ENCODE measurements at regions not wholly inside any gene's neighbourhood (a gene's known extent, or its start where the extent isn't known, plus 50 kb on each side); places are given as distances from the start of the nearest gene placed in this dataset.

DNA sequence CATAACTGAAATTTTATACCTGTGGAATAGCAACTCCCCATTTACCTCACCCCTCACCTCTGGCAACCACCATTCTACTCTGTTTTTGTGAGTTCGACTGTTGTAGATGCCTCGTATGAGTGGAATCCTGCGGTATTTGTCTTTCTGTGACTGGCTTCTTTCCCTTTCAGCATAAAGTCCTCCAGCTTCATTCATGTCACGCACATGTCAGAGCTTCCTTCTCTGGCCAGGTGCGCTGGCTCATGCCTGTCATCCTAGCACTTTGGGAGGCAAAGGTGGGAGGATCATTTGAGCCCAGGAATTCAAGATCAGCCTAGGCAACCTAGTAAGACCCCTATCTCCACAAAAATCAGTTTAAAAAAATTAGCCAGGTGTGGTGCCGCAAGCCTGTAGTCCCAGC lies 278.4 kb downstream of the PARN start:
- ATAC-seq, result no peak
- DNase-seq, result no peak
- no peak for TF ChIP-seq CTCF (IDR thresholded peaks at IDR 0.05)
- no peaks in the 10 kb centered on the region for H3K9me3 ChIP-seq
- H3K4me3 ChIP-seq, result no peak overlapping the region
- intact Hi-C loops (cut with DNase I, micrococcal nuclease), result no loop called here
- no peaks in the 10 kb centered on the region for H3K4me1 ChIP-seq (ENCODE audit: low read depth)
- H3K36me3 ChIP-seq (ENCODE audit: low read depth), result no peaks in the 10 kb centered on the region

DNA sequence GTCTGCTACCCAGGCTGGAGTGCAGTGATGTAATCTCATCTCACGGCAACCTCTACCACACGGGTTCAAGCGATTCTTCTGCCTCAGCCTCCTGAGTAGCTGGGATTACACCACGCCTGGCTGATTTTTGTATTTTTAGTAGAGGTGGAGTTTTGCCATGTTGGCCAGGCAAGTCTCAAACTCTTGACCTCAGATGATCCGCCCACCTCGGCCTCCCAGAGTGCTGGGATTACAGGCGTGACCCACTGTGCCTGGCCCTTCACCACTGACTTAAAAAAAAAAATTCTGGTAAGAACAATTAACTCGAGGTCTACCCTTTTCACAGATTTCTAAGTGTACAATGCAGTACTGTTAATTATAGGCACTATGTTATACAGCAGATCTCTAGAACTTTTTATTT lies 279.4 kb downstream of the PARN start:
- no peak for ATAC-seq
- Histone ChIP-seq H3K4me3 (no peak overlapping the region), H3K9me3 (no peaks in the 10 kb centered on the region), H3K4me1 (ENCODE audit: low read depth) (no peaks in the 10 kb centered on the region), H3K36me3 (ENCODE audit: low read depth) (no peaks in the 10 kb centered on the region)
- no peak for TF ChIP-seq CTCF (IDR thresholded peaks at IDR 0.05)
- intact Hi-C loops (cut with DNase I, micrococcal nuclease), result no loop called here
- no peak for DNase-seq

DNA sequence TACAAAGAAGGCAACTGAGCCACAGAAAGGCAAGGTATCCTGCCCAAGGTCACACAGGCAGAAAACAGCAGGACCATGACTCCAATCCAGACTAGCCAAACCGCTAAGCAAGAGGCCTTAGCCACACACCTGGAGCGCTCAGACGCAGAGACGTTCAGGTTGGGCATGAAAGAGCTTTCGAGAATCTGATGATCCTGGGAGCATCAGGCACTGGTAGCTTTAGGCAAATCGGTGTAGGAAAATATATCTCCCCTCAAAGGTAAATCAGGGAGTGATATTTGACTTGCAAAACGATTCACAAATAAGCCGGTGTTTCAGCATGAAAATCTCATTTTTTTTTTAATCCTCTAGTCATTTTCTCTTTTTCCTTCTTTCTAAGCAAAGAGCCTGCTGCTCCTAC lies 279.0 kb downstream of the MRTFB start:
- no peak for TF ChIP-seq CTCF (IDR thresholded peaks at IDR 0.05)
- Histone ChIP-seq H3K4me3 (no peak overlapping the region), H3K9me3 (no peaks in the 10 kb centered on the region), H3K4me1 (ENCODE audit: low read depth) (no peaks in the 10 kb centered on the region), H3K36me3 (ENCODE audit: low read depth) (no peaks in the 10 kb centered on the region)
- DNase-seq, result no peak
- no peak for ATAC-seq
- intact Hi-C loops (cut with DNase I, micrococcal nuclease), result no loop called here

DNA sequence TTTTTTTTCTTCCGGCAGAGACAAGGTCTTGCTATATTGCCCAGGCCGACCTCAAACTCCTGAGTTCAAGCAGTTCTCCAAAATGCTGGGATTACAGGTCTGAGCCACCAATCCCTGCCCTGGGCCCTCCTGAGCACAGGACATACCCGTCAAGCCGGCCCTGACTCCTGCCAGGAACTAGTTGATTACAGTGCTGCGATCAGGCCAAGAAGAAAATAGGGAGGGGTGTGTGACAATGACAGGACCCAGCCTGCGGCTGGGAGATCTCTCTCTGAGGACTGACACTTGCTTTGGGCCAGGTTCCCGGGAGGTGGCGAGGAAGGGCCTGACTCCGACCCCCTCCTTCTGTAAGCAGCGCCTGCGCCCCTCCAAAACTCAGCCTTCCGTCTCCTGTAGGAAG lies 276.6 kb downstream of the MRTFB start:
- intact Hi-C loops (cut with DNase I, micrococcal nuclease), result no loop called here
- H3K4me3 ChIP-seq, result no peak overlapping the region
- H3K9me3 ChIP-seq, result no peaks in the 10 kb centered on the region
- H3K4me1 ChIP-seq (ENCODE audit: low read depth), result no peaks in the 10 kb centered on the region
- TF ChIP-seq CTCF (IDR thresholded peaks at IDR 0.05), result no peak
- H3K36me3 ChIP-seq (ENCODE audit: low read depth), result no peaks in the 10 kb centered on the region
- DNase-seq, result no peak
- ATAC-seq, result no peak

DNA sequence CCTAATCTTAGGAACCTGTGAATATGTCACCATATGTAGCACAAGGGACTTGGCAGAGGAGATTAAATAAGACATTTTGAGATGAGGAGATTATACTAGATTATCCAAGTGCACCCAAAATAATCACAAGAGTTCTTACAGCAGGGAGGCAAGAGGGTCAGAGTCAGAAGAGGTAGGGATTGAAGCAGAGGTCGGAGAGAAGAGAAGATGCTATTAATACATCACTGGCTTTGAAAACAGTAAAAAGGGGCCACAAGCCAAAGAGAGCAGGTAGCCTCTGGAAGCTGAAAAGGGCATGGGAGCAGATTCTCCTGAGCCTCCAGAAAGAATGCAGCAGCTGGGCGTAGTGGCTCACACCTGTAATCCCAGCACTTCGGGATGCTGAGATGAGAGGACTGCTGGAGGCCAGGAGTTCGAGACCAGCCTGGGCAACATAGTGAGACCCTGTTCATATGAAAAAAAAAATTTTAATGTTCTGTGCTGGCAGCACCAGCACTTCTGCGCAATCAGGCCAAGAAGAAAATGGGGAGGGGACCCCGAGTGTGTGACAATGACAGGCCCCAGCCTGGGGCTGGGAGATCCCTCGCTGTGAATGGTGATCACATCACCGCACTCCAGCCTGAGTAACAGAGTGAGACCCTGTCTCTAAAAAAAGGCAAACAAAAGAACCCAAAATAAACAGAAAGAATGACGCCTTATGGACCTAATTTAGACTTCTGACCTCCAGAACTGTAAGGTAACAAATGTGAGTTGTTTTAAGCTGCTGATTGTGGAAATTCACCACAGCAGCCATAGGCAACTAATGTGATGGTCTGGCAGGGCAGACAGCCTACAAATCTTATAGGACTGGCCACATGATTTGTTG lies 275.4 kb downstream of the MRTFB start:
- H3K36me3 ChIP-seq (ENCODE audit: low read depth), result no peaks in the 10 kb centered on the region
- no peak for TF ChIP-seq CTCF (IDR thresholded peaks at IDR 0.05)
- ATAC-seq (no peak), DNase-seq (no peak)
- no peaks in the 10 kb centered on the region for H3K9me3 ChIP-seq
- no peak overlapping the region for H3K4me3 ChIP-seq
- H3K4me1 ChIP-seq (ENCODE audit: low read depth), result no peaks in the 10 kb centered on the region
- intact Hi-C loops (cut with DNase I, micrococcal nuclease), result no loop called here

All from mucosa of descending colon (tissue), 3 donors.